Stimulated activated naive CD8-positive, alpha-beta T cell treated with anti-CD3 and anti-CD28 coated beads, Interleukin-15, amount 100 ng/mL, for 72 hours (primary cell): ENCODE measurements at regions not wholly inside any gene's neighbourhood (a gene's known extent, or its start where the extent isn't known, plus 50 kb on each side); places are given as distances from the start of the nearest gene placed in this dataset.
"Not testable (repeated sequence)": the region's sequence is repeated elsewhere in the genome, so short reads cannot be mapped to it uniquely, and the experiment has no call there.

Source experiments
- ATAC-seq: fragments of 150-1000 bp; cut with Tn5 transposase; 2 replicates; pipeline ENCODE4 v1.10.0; 2021; ENCODE audit warnings: mild to moderate bottlenecking, moderate library complexity
- DNase-seq, 2 donors: peaks; one replicate each; pipeline ENCODE4 v3.0.0; 2021 to 2022
- H3K27ac Mint-ChIP-seq, 2 donors: one replicate each; pipeline ENCODE4 v1.8.0; 2022; ENCODE audit warnings: mild to moderate bottlenecking in 2 of 2, mixed read lengths in 2 of 2, moderate library complexity in 2 of 2
- H3K27me3 Mint-ChIP-seq: one replicate; pipeline ENCODE4 v1.8.0; 2022; ENCODE audit warnings: mixed read lengths
- H3K4me1 Mint-ChIP-seq: one replicate; pipeline ENCODE4 v1.8.0; 2022; ENCODE audit warnings: mild to moderate bottlenecking, mixed read lengths
- H3K4me3 Mint-ChIP-seq, 2 donors: one replicate each; pipeline ENCODE4 v1.8.0; 2022; ENCODE audit warnings: mild to moderate bottlenecking in 2 of 2, mixed read lengths in 2 of 2, moderate library complexity in 1 of 2
- H3K9me3 Mint-ChIP-seq, 2 donors: one replicate each; pipeline ENCODE4 v1.8.0; 2022; ENCODE audit warnings: mixed read lengths in 2 of 2

GRCh38 chr2:209307161-209308001, 116.5 kb upstream of the MAP2 start:
- peaks cover 0 to 8% of the 10 kb centered on the region in 2 donors for H3K9me3 Mint-ChIP-seq
- no peak for DNase-seq
- no peak overlapping the region for H3K27ac Mint-ChIP-seq
- H3K4me1 Mint-ChIP-seq = no peaks in the 10 kb centered on the region
- H3K27me3 Mint-ChIP-seq = no peaks in the 10 kb centered on the region
- H3K4me3 Mint-ChIP-seq = no peak overlapping the region
- no peak for ATAC-seq

GRCh38 chr2:209308415-209308814, 115.4 kb upstream of the MAP2 start:
- H3K27ac Mint-ChIP-seq = peak overlapping the region in 1 of 2 donors; percentile 10
- DNase-seq (no peak), ATAC-seq (no peak)
- H3K9me3 Mint-ChIP-seq = no peaks in the 10 kb centered on the region
- no peak overlapping the region for H3K4me3 Mint-ChIP-seq
- no peaks in the 10 kb centered on the region for H3K27me3 Mint-ChIP-seq
- H3K4me1 Mint-ChIP-seq = no peaks in the 10 kb centered on the region

- H3K4me3 Mint-ChIP-seq = no peak overlapping the region
- no peak for ATAC-seq
- no peaks in the 10 kb centered on the region for H3K27me3 Mint-ChIP-seq
- no peaks in the 10 kb centered on the region for H3K9me3 Mint-ChIP-seq
- DNase-seq = no peak
- no peaks in the 10 kb centered on the region for H3K4me1 Mint-ChIP-seq
- no peak overlapping the region for H3K27ac Mint-ChIP-seq
Measured at GRCh38 chr2:209311948-209312347, 111.9 kb upstream of the MAP2 start.

GRCh38 chr2:209312450-209312849, 111.4 kb upstream of the MAP2 start:
- not testable (repeated sequence) for H3K4me3 Mint-ChIP-seq, H3K27me3 Mint-ChIP-seq, H3K27ac Mint-ChIP-seq, ATAC-seq, H3K9me3 Mint-ChIP-seq, DNase-seq, H3K4me1 Mint-ChIP-seq

- H3K9me3 Mint-ChIP-seq = no peaks in the 10 kb centered on the region
- DNase-seq (no peak), ATAC-seq (no peak)
- no peak overlapping the region for H3K27ac Mint-ChIP-seq
- H3K4me1 Mint-ChIP-seq = no peaks in the 10 kb centered on the region
- no peak overlapping the region for H3K4me3 Mint-ChIP-seq
- H3K27me3 Mint-ChIP-seq = no peaks in the 10 kb centered on the region
Measured at GRCh38 chr2:209314653-209315052, 109.2 kb upstream of the MAP2 start.

- Mint-ChIP-seq H3K27me3 (no peaks in the 10 kb centered on the region), H3K4me3 (no peak overlapping the region), H3K9me3 (no peaks in the 10 kb centered on the region), H3K4me1 (no peaks in the 10 kb centered on the region), H3K27ac (no peak overlapping the region)
- no peak for ATAC-seq
- no peak for DNase-seq
Measured at GRCh38 chr2:209316141-209316540, 107.7 kb upstream of the MAP2 start.

- Mint-ChIP-seq H3K27me3 (no peaks in the 10 kb centered on the region), H3K27ac (no peak overlapping the region), H3K4me1 (no peaks in the 10 kb centered on the region), H3K4me3 (no peak overlapping the region), H3K9me3 (no peaks in the 10 kb centered on the region)
- no peak for DNase-seq
- ATAC-seq = no peak
Measured at GRCh38 chr2:209321076-209321475, 102.8 kb upstream of the MAP2 start.

- no peaks in the 10 kb centered on the region for H3K9me3 Mint-ChIP-seq
- H3K4me3 Mint-ChIP-seq = no peak overlapping the region
- ATAC-seq = no peak
- DNase-seq = no peak
- H3K27ac Mint-ChIP-seq = no peak overlapping the region
- no peaks in the 10 kb centered on the region for H3K27me3 Mint-ChIP-seq
- H3K4me1 Mint-ChIP-seq = no peaks in the 10 kb centered on the region
Measured at GRCh38 chr2:209321581-209321980, 102.3 kb upstream of the MAP2 start.

GRCh38 chr2:209322041-209322440, 101.8 kb upstream of the MAP2 start:
- Mint-ChIP-seq H3K27me3 (no peaks in the 10 kb centered on the region), H3K9me3 (no peaks in the 10 kb centered on the region), H3K27ac (no peak overlapping the region), H3K4me3 (no peak overlapping the region), H3K4me1 (no peaks in the 10 kb centered on the region)
- DNase-seq = no peak
- ATAC-seq = no peak

GRCh38 chr2:209322905-209323512, 100.8 kb upstream of the MAP2 start:
- Mint-ChIP-seq H3K27ac (no peak overlapping the region), H3K9me3 (no peaks in the 10 kb centered on the region), H3K4me3 (no peak overlapping the region), H3K27me3 (no peaks in the 10 kb centered on the region), H3K4me1 (no peaks in the 10 kb centered on the region)
- no peak for DNase-seq
- ATAC-seq = no peak

- Mint-ChIP-seq H3K27me3 (no peaks in the 10 kb centered on the region), H3K4me3 (no peak overlapping the region), H3K27ac (no peak overlapping the region), H3K4me1 (no peaks in the 10 kb centered on the region), H3K9me3 (no peaks in the 10 kb centered on the region)
- DNase-seq (no peak), ATAC-seq (no peak)
Measured at GRCh38 chr2:209323738-209324137, 100.1 kb upstream of the MAP2 start.

- Mint-ChIP-seq H3K9me3 (no peaks in the 10 kb centered on the region), H3K27ac (no peak overlapping the region), H3K27me3 (no peaks in the 10 kb centered on the region), H3K4me1 (no peaks in the 10 kb centered on the region), H3K4me3 (no peak overlapping the region)
- ATAC-seq (no peak), DNase-seq (no peak)
Measured at GRCh38 chr2:209324281-209324680, 99.6 kb upstream of the MAP2 start.

GRCh38 chr2:209331291-209331844, 92.5 kb upstream of the MAP2 start:
- H3K4me1 Mint-ChIP-seq = no peaks in the 10 kb centered on the region
- H3K9me3 Mint-ChIP-seq = no peaks in the 10 kb centered on the region
- H3K27me3 Mint-ChIP-seq = no peaks in the 10 kb centered on the region
- ATAC-seq (no peak), DNase-seq (no peak)
- no peak overlapping the region for H3K4me3 Mint-ChIP-seq
- no peak overlapping the region for H3K27ac Mint-ChIP-seq

- no peaks in the 10 kb centered on the region for H3K4me1 Mint-ChIP-seq
- ATAC-seq (peak; percentile 49), DNase-seq (peak; percentile 23 to 32)
- H3K4me3 Mint-ChIP-seq = no peak overlapping the region
- no peaks in the 10 kb centered on the region for H3K27me3 Mint-ChIP-seq
- H3K27ac Mint-ChIP-seq = no peak overlapping the region
- peaks cover 0 to 5% of the 10 kb centered on the region in 2 donors for H3K9me3 Mint-ChIP-seq
Measured at GRCh38 chr2:209334188-209335017, 89.4 kb upstream of the MAP2 start.

- H3K27me3 Mint-ChIP-seq = no peaks in the 10 kb centered on the region
- no peaks in the 10 kb centered on the region for H3K4me1 Mint-ChIP-seq
- ATAC-seq (no peak), DNase-seq (no peak)
- no peak overlapping the region for H3K4me3 Mint-ChIP-seq
- peaks cover 0 to 5% of the 10 kb centered on the region in 2 donors for H3K9me3 Mint-ChIP-seq
- H3K27ac Mint-ChIP-seq = no peak overlapping the region
Measured at GRCh38 chr2:209340522-209340921, 83.3 kb upstream of the MAP2 start.

- no peak overlapping the region for H3K27ac Mint-ChIP-seq
- no peak for DNase-seq
- H3K9me3 Mint-ChIP-seq = no peaks in the 10 kb centered on the region
- no peak for ATAC-seq
- no peaks in the 10 kb centered on the region for H3K27me3 Mint-ChIP-seq
- H3K4me1 Mint-ChIP-seq = no peaks in the 10 kb centered on the region
- no peak overlapping the region for H3K4me3 Mint-ChIP-seq
Measured at GRCh38 chr2:209344349-209344748, 79.5 kb upstream of the MAP2 start.
